HepG2 (cell line): ENCODE measurements at regions not wholly inside any gene's neighbourhood (a gene's known extent, or its start where the extent isn't known, plus 50 kb on each side); places are given as distances from the start of the nearest gene placed in this dataset.

Source experiments
- NR1H2 ChIP-seq: sonication (generic); formaldehyde crosslinking; IDR thresholded peaks from 2 replicates; pipeline ENCODE4 v1.8.1; 2022; ENCODE audit warnings: low read depth, missing genetic modification reagents, borderline replicate concordance
- POLR2AphosphoS5 ChIP-seq: IDR thresholded peaks from 2 replicates; pipeline ENCODE4 v1.6.1; 2012; ENCODE audit warnings: low read depth, low read length
- TF ChIP-seq, protein P1 (sequence below): sonication (generic); formaldehyde crosslinking; IDR thresholded peaks from 2 replicates; pipeline ENCODE4 v1.5.0; 2020; ENCODE audit warnings: mild to moderate bottlenecking, missing genetic modification reagents, borderline replicate concordance

DNA sequence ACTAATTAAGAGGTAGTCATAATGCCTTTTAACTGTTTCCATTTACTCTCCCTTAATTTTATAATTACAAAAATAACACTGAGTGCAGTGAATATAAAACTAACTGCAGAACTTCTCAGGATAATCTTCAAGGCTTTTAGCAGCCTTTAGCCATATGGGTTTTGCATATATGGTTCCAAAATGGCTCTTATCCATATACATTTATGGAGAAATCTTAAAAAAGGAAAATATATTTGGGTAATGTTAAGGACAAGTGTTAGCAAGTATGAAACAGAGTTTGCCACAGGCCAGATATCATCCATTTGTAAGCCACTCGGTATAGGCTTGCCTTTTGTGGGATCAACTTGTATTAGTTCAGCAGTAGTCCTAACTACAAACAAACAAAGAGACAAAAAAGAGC lies 423.4 kb downstream of the PDHA2 start:
- no peak for TF ChIP-seq POLR2AphosphoS5
- TF ChIP-seq, protein P1, sequence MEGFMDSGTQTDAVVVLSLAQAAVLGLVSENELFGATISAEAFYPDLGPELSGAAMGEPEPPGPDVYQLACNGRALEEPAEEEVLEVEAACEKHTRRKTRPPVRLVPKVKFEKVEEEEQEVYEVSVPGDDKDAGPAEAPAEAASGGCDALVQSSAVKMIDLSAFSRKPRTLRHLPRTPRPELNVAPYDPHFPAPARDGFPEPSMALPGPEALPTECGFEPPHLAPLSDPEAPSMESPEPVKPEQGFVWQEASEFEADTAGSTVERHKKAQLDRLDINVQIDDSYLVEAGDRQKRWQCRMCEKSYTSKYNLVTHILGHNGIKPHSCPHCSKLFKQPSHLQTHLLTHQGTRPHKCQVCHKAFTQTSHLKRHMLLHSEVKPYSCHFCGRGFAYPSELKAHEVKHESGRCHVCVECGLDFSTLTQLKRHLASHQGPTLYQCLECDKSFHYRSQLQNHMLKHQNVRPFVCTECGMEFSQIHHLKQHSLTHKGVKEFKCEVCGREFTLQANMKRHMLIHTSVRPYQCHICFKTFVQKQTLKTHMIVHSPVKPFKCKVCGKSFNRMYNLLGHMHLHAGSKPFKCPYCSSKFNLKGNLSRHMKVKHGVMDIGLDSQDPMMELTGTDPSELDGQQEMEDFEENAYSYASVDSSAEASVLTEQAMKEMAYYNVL: no peak
- no peak for TF ChIP-seq NR1H2
